Ureter (tissue), 1 donor: ENCODE measurements at regions not wholly inside any gene's neighbourhood (a gene's known extent, or its start where the extent isn't known, plus 50 kb on each side); places are given as distances from the start of the nearest gene placed in this dataset.

Experiments
- DNase-seq: peaks from one replicate; pipeline ENCODE4 v3.0.0-alpha.2; 2020; ENCODE audit warnings: low spot score
- donor health status: DM: yes; HTN: yes; CAD: no.

- DNase-seq: no peak
Observed at GRCh38 chr2:195498176-195498575, 158.8 kb upstream of the SLC39A10 start.

DNA sequence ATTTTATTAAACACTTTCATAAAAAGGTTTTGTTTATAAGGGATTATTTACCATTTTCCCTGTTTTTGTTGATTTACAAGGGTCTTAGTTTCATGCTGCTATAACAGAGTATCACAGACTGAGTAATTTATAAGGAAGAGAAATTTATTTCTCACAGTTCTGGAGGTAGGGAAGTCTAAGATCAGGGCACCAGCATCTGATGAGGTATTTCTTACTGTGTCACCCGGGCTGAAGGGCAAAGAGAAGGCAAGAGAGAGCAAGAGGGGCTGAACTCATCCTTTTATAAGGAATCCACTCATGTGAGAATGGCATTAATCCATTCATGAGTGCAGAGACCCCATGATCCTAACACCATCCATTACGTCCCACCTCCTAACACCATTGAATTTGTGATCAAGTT is 160.0 kb upstream of the SLC39A10 start:
- no peak for DNase-seq

- no peak for DNase-seq
Observed at GRCh38 chr2:195495966-195496365, 161.1 kb upstream of the SLC39A10 start.

- DNase-seq: no peak
Observed at GRCh38 chr2:195495351-195495750, 161.7 kb upstream of the SLC39A10 start.

- DNase-seq: no peak
Observed at GRCh38 chr2:195494451-195494850, 162.6 kb upstream of the SLC39A10 start.

GRCh38 chr2:195493416-195493815 is 163.6 kb upstream of the SLC39A10 start:
- no peak for DNase-seq

GRCh38 chr2:195490319-195490718 is 166.7 kb upstream of the SLC39A10 start:
- DNase-seq: no peak

- no peak for DNase-seq
Observed at GRCh38 chr2:195489101-195489500, 167.9 kb upstream of the SLC39A10 start.

DNA sequence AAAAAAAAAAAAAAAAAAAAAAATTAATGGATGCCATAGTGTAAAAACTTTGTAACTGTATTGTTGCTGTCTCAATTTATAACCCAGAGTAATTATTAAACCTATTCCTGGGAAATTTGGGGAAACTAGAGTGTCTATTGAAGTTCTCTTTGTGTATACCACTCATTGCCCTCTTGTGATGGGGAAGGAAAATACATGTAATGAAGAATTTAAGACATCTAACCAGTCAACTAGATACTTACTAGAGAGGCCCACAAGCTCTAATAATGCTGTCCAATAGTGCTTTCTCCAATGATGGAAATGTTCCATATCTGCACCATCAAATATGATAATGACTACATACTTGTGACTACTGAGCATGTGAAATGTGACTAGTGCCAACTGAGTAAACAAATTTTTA is 168.5 kb upstream of the SLC39A10 start:
- DNase-seq: no peak

DNA sequence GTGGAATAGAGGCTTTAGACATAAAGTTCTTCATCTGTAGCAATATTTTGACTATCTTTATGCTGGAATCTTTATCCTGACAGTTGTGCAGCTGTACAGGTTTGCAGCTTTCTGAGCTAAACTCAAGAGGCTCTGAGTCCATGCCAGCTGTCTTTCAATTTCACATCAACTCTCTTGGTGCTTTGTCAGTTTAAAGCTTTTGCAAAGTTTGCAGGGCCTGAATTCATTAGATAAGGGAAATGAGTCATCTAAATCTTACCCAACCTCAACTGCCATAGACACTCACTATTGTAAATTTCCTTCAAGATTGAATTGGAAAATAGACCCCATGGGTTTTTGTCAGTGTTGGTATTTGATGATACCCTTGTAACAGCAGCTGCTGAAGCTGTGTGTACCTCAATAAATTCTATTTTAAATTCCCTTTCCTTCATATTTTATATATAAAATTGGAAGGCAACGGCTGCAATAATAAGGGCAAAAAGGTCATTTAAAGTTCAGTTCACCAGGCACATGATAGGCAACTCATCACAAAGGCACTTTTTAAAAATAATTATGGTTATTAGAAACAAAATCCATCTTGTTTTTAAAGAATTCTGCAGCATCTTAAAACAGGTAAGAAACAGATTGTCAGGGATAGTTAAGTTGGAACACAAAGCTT is 169.9 kb upstream of the SLC39A10 start:
- no peak for DNase-seq

GRCh38 chr2:195486520-195486919 is 170.5 kb upstream of the SLC39A10 start:
- no peak for DNase-seq

GRCh38 chr2:195482010-195482409 is 175.0 kb upstream of the SLC39A10 start:
- DNase-seq: no peak

GRCh38 chr2:195480121-195480520 is 176.9 kb upstream of the SLC39A10 start:
- no peak for DNase-seq

- no peak for DNase-seq
Observed at GRCh38 chr2:195479407-195479806, 177.6 kb upstream of the SLC39A10 start.

- DNase-seq: no peak
Observed at GRCh38 chr2:195477996-195478382, 179.0 kb upstream of the SLC39A10 start.

GRCh38 chr2:195477248-195477995 is 179.6 kb upstream of the SLC39A10 start:
- no peak for DNase-seq

DNA sequence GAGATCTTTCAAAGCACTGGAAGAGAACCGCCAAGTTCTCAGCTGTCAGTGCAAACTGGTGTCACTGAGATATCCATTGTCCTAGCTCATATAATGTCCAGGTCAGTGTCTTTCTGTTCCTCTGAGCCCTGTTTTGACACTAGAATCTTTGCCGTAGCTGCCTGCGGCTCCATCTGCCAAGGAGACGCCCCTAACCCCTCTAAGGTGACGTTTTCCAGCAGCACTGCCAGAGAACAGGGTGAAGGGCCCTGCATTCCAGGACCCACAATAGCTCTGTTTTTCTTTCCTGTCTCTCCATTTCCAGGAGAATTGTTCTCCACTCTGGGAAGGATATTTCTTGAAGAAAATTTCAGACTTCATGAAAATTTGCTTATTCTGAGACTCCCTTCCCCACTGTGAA is 181.7 kb upstream of the SLC39A10 start:
- no peak for DNase-seq

GRCh38 chr2:195473862-195474261 is 183.2 kb upstream of the SLC39A10 start:
- DNase-seq: no peak

GRCh38 chr2:195472501-195473234 is 184.4 kb upstream of the SLC39A10 start:
- DNase-seq: no peak

DNA sequence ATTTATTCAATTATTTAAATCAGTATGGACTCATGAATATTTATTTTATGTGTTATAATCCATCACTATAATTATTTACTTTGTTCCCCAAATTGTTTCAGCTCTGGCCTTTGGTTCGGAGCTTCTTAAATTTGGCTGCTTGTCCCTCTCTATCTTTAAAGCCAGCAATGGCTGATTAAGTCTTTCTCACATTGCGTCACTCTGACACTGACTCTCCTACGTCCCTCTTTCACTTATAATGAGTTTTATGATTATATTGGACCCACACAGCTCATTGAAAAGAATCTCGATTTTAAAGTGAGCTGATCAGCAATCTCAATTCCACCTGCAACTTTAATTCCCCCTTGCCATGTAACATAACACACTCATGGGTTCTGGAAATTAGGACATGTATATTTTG is 185.2 kb upstream of the SLC39A10 start:
- no peak for DNase-seq

- DNase-seq: no peak
Observed at GRCh38 chr2:195471163-195471562, 185.9 kb upstream of the SLC39A10 start.

GRCh38 chr2:195470622-195471021 is 186.4 kb upstream of the SLC39A10 start:
- DNase-seq: no peak

- no peak for DNase-seq
Observed at GRCh38 chr2:195468771-195469170, 188.3 kb upstream of the SLC39A10 start.
